ENCODE measurements at regions not wholly inside any gene's neighbourhood (a gene's known extent, or its start where the extent isn't known, plus 50 kb on each side); places are given as distances from the start of the nearest gene placed in this dataset.

DNA sequence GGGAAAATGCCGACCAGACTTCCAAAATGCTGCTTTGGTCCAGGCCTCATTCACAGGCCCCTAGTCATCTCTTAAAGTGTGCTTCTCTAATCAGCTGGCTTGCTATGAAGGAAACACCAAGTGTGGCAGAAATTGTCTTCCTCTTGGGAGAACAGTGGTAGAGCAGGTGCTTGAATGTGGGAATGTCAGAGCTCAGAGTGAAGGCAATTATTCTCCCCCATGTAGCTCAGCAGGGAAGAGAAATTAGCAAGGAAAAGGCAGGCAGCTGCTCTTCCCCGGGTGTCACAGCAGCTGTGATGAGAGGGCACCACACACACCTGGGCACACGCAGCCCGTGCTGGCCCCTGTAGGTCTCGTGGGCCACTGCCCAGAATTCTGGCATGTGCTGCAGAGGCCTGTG is 358.5 kb downstream of the WDR72 start:
- CTCF ChIA-PET = no interaction called here
- 95% methylated on average over 5 of the region's 5 CpGs for WGBS (ENCODE audit: insufficient coverage)
- H3K4me1 Mint-ChIP-seq = no peaks in the 10 kb centered on the region
- H3K27ac Mint-ChIP-seq = no peak overlapping the region
- Histone ChIP-seq H3K4me2 (replicated peaks; ENCODE audit: low read depth, low read length, poor library complexity, severe bottlenecking) (no peak overlapping the region), H3K9me3 (ENCODE audit: control extremely low read depth in 1 of 3, control insufficient read depth in 2 of 3, insufficient read depth in 1 of 3, low read length in 2 of 3) (peaks cover 0 to 3% (median 0%) of the 10 kb centered on the region in 3 donors), H3K4me1 (ENCODE audit: control insufficient read depth in 2 of 2, insufficient read depth in 2 of 2, low read length in 2 of 2) (no peaks in the 10 kb centered on the region), H2AFZ (ENCODE audit: insufficient read depth, low read depth, low read length, poor library complexity, severe bottlenecking) (no peak overlapping the region), H3K27me3 (replicated peaks in 1 of 4; ENCODE audit: control extremely low read depth in 1 of 4, control insufficient read depth in 3 of 4, insufficient read depth in 4 of 4, low read length in 3 of 4) (no peaks in the 10 kb centered on the region), H3K4me3 (ENCODE audit: control extremely low read depth in 1 of 5, extremely low read depth in 1 of 5, insufficient read depth in 1 of 5, low read depth in 2 of 5, low read length in 4 of 5) (no peak overlapping the region), H3K36me3 (replicated peaks in 1 of 2; ENCODE audit: control extremely low read depth in 1 of 2, control insufficient read depth in 1 of 2, extremely low read depth in 1 of 2, insufficient read depth in 2 of 2, low read length in 1 of 2) (no peaks in the 10 kb centered on the region), H3K9ac (ENCODE audit: low read length) (no peak overlapping the region), H4K20me1 (ENCODE audit: control insufficient read depth, insufficient read depth, low read length, poor library complexity, severe bottlenecking) (no peaks in the 10 kb centered on the region), H3K27ac (ENCODE audit: low read length in 2 of 2) (no peak overlapping the region), H3K79me2 (ENCODE audit: control insufficient read depth, insufficient read depth, low read length) (no peaks in the 10 kb centered on the region)
- intact Hi-C loops (cut with micrococcal nuclease) = no loop called here
- ATAC-seq (ENCODE audit: low read depth) (no peak), DNase-seq (no peak)
- TF ChIP-seq EZH2 (IDR thresholded peaks at IDR 0.05; ENCODE audit: borderline replicate concordance, insufficient read depth, low read depth, low read length, poor library complexity, severe bottlenecking) (no peak), CTCF (IDR thresholded peaks at IDR 0.05) (no peak)
- H3K27me3 Mint-ChIP-seq = no peaks in the 10 kb centered on the region
- no peak overlapping the region for H3K4me3 Mint-ChIP-seq
- POLR2A ChIA-PET = no interaction called here
- no peaks in the 10 kb centered on the region for H3K9me3 Mint-ChIP-seq (ENCODE audit: insufficient read depth)

- H3K36me3 ChIP-seq (replicated peaks in 1 of 2; ENCODE audit: control extremely low read depth in 1 of 2, control insufficient read depth in 1 of 2, extremely low read depth in 1 of 2, insufficient read depth in 2 of 2, low read length in 1 of 2) = no peaks in the 10 kb centered on the region
- no peak overlapping the region for H3K27ac ChIP-seq (ENCODE audit: low read length in 2 of 2)
- no peak overlapping the region for H3K9ac ChIP-seq (ENCODE audit: low read length)
- Mint-ChIP-seq H3K4me1 (no peaks in the 10 kb centered on the region), H3K4me3 (no peak overlapping the region), H3K27ac (no peak overlapping the region), H3K9me3 (ENCODE audit: insufficient read depth) (no peaks in the 10 kb centered on the region), H3K27me3 (no peaks in the 10 kb centered on the region)
- no peak for DNase-seq
- H3K27me3 ChIP-seq (replicated peaks in 1 of 4; ENCODE audit: control extremely low read depth in 1 of 4, control insufficient read depth in 3 of 4, insufficient read depth in 4 of 4, low read length in 3 of 4) = no peaks in the 10 kb centered on the region
- H3K4me1 ChIP-seq (ENCODE audit: control insufficient read depth in 2 of 2, insufficient read depth in 2 of 2, low read length in 2 of 2) = no peaks in the 10 kb centered on the region
- no peaks in the 10 kb centered on the region for H4K20me1 ChIP-seq (ENCODE audit: control insufficient read depth, insufficient read depth, low read length, poor library complexity, severe bottlenecking)
- H3K4me2 ChIP-seq (replicated peaks; ENCODE audit: low read depth, low read length, poor library complexity, severe bottlenecking) = no peak overlapping the region
- ATAC-seq (ENCODE audit: low read depth) = no peak
- H3K9me3 ChIP-seq (ENCODE audit: control extremely low read depth in 1 of 3, control insufficient read depth in 2 of 3, insufficient read depth in 1 of 3, low read length in 2 of 3) = peaks cover 0 to 3% (median 0%) of the 10 kb centered on the region in 3 donors
- ChIA-PET CTCF (no interaction called here), POLR2A (no interaction called here)
- H3K79me2 ChIP-seq (ENCODE audit: control insufficient read depth, insufficient read depth, low read length) = no peaks in the 10 kb centered on the region
- H2AFZ ChIP-seq (ENCODE audit: insufficient read depth, low read depth, low read length, poor library complexity, severe bottlenecking) = no peak overlapping the region
- TF ChIP-seq EZH2 (IDR thresholded peaks at IDR 0.05; ENCODE audit: borderline replicate concordance, insufficient read depth, low read depth, low read length, poor library complexity, severe bottlenecking) = no peak
- no peak for TF ChIP-seq CTCF (IDR thresholded peaks at IDR 0.05)
- H3K4me3 ChIP-seq (ENCODE audit: control extremely low read depth in 1 of 5, extremely low read depth in 1 of 5, insufficient read depth in 1 of 5, low read depth in 2 of 5, low read length in 4 of 5) = no peak overlapping the region
- intact Hi-C loops (cut with micrococcal nuclease) = no loop called here
- no CpG with 5 or more reads among the region's 3 CpGs for WGBS (ENCODE audit: insufficient coverage)
Observed at GRCh38 chr15:53397041-53397616, 362.3 kb downstream of the WDR72 start.

All from B cell (primary cell).